ENCODE measurements at regions not wholly inside any gene's neighbourhood (a gene's known extent, or its start where the extent isn't known, plus 50 kb on each side); places are given as distances from the start of the nearest gene placed in this dataset.
"Not testable (repeated sequence)": the region's sequence is repeated elsewhere in the genome, so short reads cannot be mapped to it uniquely, and the experiment has no call there.

- DNase-seq: not testable (repeated sequence)
Observed at GRCh38 chr9:63912451-63912850, 1372.6 kb downstream of the FOXD4L5 start.

GRCh38 chr9:63909076-63909475 lies 1375.9 kb downstream of the FOXD4L5 start:
- DNase-seq: not testable (repeated sequence)

- DNase-seq: not testable (repeated sequence)
Observed at GRCh38 chr9:63899637-63900190, 1385.3 kb downstream of the FOXD4L5 start.

- DNase-seq: not testable (repeated sequence)
Observed at GRCh38 chr9:63881386-63881785, 1403.6 kb downstream of the FOXD4L5 start.

- DNase-seq: not testable (repeated sequence)
Observed at GRCh38 chr9:63876380-63876779, 1408.6 kb downstream of the FOXD4L5 start.

- DNase-seq: peak; percentile 67
Observed at GRCh38 chr9:63859475-63860215, 1425.4 kb downstream of the FOXD4L5 start.

GRCh38 chr9:63859090-63859474 lies 1425.9 kb downstream of the FOXD4L5 start:
- DNase-seq: not testable (repeated sequence)

- DNase-seq: not testable (repeated sequence)
Observed at GRCh38 chr9:63853140-63853751, 1431.8 kb downstream of the FOXD4L5 start.

- DNase-seq: not testable (repeated sequence)
Observed at GRCh38 chr9:63824804-63825203, 1460.2 kb downstream of the FOXD4L5 start.

GRCh38 chr9:63823375-63824201 lies 1461.4 kb downstream of the FOXD4L5 start:
- not testable (repeated sequence) for DNase-seq

- DNase-seq: not testable (repeated sequence)
Observed at GRCh38 chr9:63822615-63823374, 1462.2 kb downstream of the FOXD4L5 start.

GRCh38 chr9:63821293-63821692 lies 1463.7 kb downstream of the FOXD4L5 start:
- not testable (repeated sequence) for DNase-seq

GRCh38 chr9:63820882-63821281 lies 1464.1 kb downstream of the FOXD4L5 start:
- DNase-seq: not testable (repeated sequence)

GRCh38 chr9:63820383-63820782 lies 1464.6 kb downstream of the FOXD4L5 start:
- DNase-seq: not testable (repeated sequence)

- peak; percentile 63 for DNase-seq
Observed at GRCh38 chr9:63817622-63818518, 1467.1 kb downstream of the FOXD4L5 start.

- DNase-seq: peak; percentile 68
Observed at GRCh38 chr9:63816751-63817621, 1468.0 kb downstream of the FOXD4L5 start.

GRCh38 chr9:63814970-63815669 lies 1469.9 kb downstream of the FOXD4L5 start:
- DNase-seq: not testable (repeated sequence)

GRCh38 chr9:63813391-63814021 lies 1471.5 kb downstream of the FOXD4L5 start:
- not testable (repeated sequence) for DNase-seq

- DNase-seq: not testable (repeated sequence)
Observed at GRCh38 chr9:63812822-63813221, 1472.2 kb downstream of the FOXD4L5 start.

Data from CD4-positive, alpha-beta T cell treated with Interleukin-12 subunit alpha and Interleukin-12 subunit beta, for 1 hour (primary cell).